Activated T-cell treated with anti-CD3 and anti-CD28 coated beads, Interleukin-2, amount 50 U/mL, for 4 hours (primary cell): ENCODE measurements at regions not wholly inside any gene's neighbourhood (a gene's known extent, or its start where the extent isn't known, plus 50 kb on each side); places are given as distances from the start of the nearest gene placed in this dataset.
A peak's percentile ranks its signal among the peaks of the same experiment; 100 is the strongest.

Experiments
- ATAC-seq, 2 donors: fragments of 200-7000 bp; cut with Tn5 transposase; one replicate each; pipeline ENCODE4 v1.10.0; 2021
- DNase-seq: peaks from one replicate; pipeline ENCODE4 v3.0.0-alpha.2; 2020
- H3K27me3 Mint-ChIP-seq: one replicate; pipeline ENCODE4 v1.8.0; 2021; ENCODE audit warnings: low read depth, mixed read lengths
- H3K36me3 Mint-ChIP-seq: one replicate; pipeline ENCODE4 v1.8.0; 2022; ENCODE audit warnings: mixed read lengths; ENCODE audit not compliant: insufficient read depth
- H3K4me1 Mint-ChIP-seq: one replicate; pipeline ENCODE4 v1.8.0; 2021; ENCODE audit warnings: low read depth, mixed read lengths
- H3K4me3 Mint-ChIP-seq: one replicate; pipeline ENCODE4 v1.8.0; 2021; ENCODE audit warnings: mild to moderate bottlenecking, moderate library complexity, mixed read lengths
- H3K9me3 Mint-ChIP-seq: one replicate; pipeline ENCODE4 v1.8.0; 2021; ENCODE audit warnings: mixed read lengths

GRCh38 chr15:31484986-31485385 lies 158.4 kb downstream of the KLF13 start:
- ATAC-seq (no peak), DNase-seq (no peak)
- Mint-ChIP-seq H3K4me3 (peak overlapping the region; percentile 80), H3K4me1 (peaks cover 61% of the 10 kb centered on the region), H3K36me3 (no peaks in the 10 kb centered on the region), H3K9me3 (no peaks in the 10 kb centered on the region), H3K27me3 (peaks cover 5% of the 10 kb centered on the region)

GRCh38 chr15:31485431-31485830 lies 158.8 kb downstream of the KLF13 start:
- Mint-ChIP-seq H3K27me3 (peaks cover 5% of the 10 kb centered on the region), H3K9me3 (no peaks in the 10 kb centered on the region), H3K4me3 (peak overlapping the region; percentile 33), H3K36me3 (no peaks in the 10 kb centered on the region), H3K4me1 (peaks cover 61% of the 10 kb centered on the region)
- ATAC-seq (no peak), DNase-seq (no peak)

- no peak overlapping the region for H3K4me3 Mint-ChIP-seq
Observed at GRCh38 chr15:31485911-31486461, 159.4 kb downstream of the KLF13 start.

GRCh38 chr15:31486506-31486905 lies 159.9 kb downstream of the KLF13 start:
- ATAC-seq = no peak
- no peak overlapping the region for H3K4me3 Mint-ChIP-seq
- H3K9me3 Mint-ChIP-seq = peaks cover 8% of the 10 kb centered on the region
- H3K27me3 Mint-ChIP-seq = peaks cover 5% of the 10 kb centered on the region
- no peaks in the 10 kb centered on the region for H3K36me3 Mint-ChIP-seq
- peaks cover 53% of the 10 kb centered on the region for H3K4me1 Mint-ChIP-seq
- no peak for DNase-seq

More at GRCh38 chr15:31485911-31486461, 159.4 kb downstream of the KLF13 start:
- peaks cover 56% of the 10 kb centered on the region for H3K4me1 Mint-ChIP-seq
- no peaks in the 10 kb centered on the region for H3K36me3 Mint-ChIP-seq
- ATAC-seq (no peak), DNase-seq (no peak)
- peaks cover 3% of the 10 kb centered on the region for H3K9me3 Mint-ChIP-seq
- peaks cover 5% of the 10 kb centered on the region for H3K27me3 Mint-ChIP-seq

GRCh38 chr15:31486906-31487695 lies 160.5 kb downstream of the KLF13 start:
- no peak for ATAC-seq
- Mint-ChIP-seq H3K4me3 (no peak overlapping the region), H3K9me3 (peaks cover 12% of the 10 kb centered on the region)

GRCh38 chr15:31487811-31488436 lies 161.3 kb downstream of the KLF13 start:
- no peaks in the 10 kb centered on the region for H3K36me3 Mint-ChIP-seq
- no peak for ATAC-seq
- peaks cover 3% of the 10 kb centered on the region for H3K27me3 Mint-ChIP-seq
- no peak overlapping the region for H3K4me3 Mint-ChIP-seq
- peaks cover 41% of the 10 kb centered on the region for H3K4me1 Mint-ChIP-seq
- DNase-seq = no peak
- peaks cover 12% of the 10 kb centered on the region for H3K9me3 Mint-ChIP-seq

More at GRCh38 chr15:31486906-31487695, 160.5 kb downstream of the KLF13 start:
- Mint-ChIP-seq H3K36me3 (no peaks in the 10 kb centered on the region), H3K4me1 (peaks cover 48% of the 10 kb centered on the region), H3K27me3 (peaks cover 5% of the 10 kb centered on the region)
- DNase-seq = no peak

GRCh38 chr15:31488437-31489204 lies 162.0 kb downstream of the KLF13 start:
- peak; percentile 14 to 22 for ATAC-seq
- Mint-ChIP-seq H3K36me3 (no peaks in the 10 kb centered on the region), H3K4me3 (no peak overlapping the region), H3K4me1 (peaks cover 40% of the 10 kb centered on the region), H3K27me3 (peaks cover 2% of the 10 kb centered on the region), H3K9me3 (peaks cover 19% of the 10 kb centered on the region)
- peak; percentile 23 for DNase-seq

- H3K4me1 Mint-ChIP-seq = peaks cover 39% of the 10 kb centered on the region
- no peak overlapping the region for H3K4me3 Mint-ChIP-seq
- ATAC-seq (no peak), DNase-seq (no peak)
- H3K27me3 Mint-ChIP-seq = peaks cover 2% of the 10 kb centered on the region
- H3K36me3 Mint-ChIP-seq = no peaks in the 10 kb centered on the region
- H3K9me3 Mint-ChIP-seq = peaks cover 22% of the 10 kb centered on the region
Observed at GRCh38 chr15:31489281-31489680, 162.6 kb downstream of the KLF13 start.

GRCh38 chr15:31489801-31490646 lies 163.4 kb downstream of the KLF13 start:
- ATAC-seq (peak in 1 of 2 donors; percentile 39), DNase-seq (peak; percentile 36)
- Mint-ChIP-seq H3K36me3 (no peaks in the 10 kb centered on the region), H3K9me3 (peaks cover 22% of the 10 kb centered on the region), H3K4me1 (peaks cover 31% of the 10 kb centered on the region), H3K4me3 (no peak overlapping the region), H3K27me3 (no peaks in the 10 kb centered on the region)

GRCh38 chr15:31494786-31495185 lies 168.2 kb downstream of the KLF13 start:
- Mint-ChIP-seq H3K9me3 (peaks cover 22% of the 10 kb centered on the region), H3K27me3 (peaks cover 3% of the 10 kb centered on the region), H3K4me3 (no peak overlapping the region), H3K36me3 (no peaks in the 10 kb centered on the region), H3K4me1 (peaks cover 7% of the 10 kb centered on the region)
- ATAC-seq (no peak), DNase-seq (no peak)

GRCh38 chr15:31495281-31495680 lies 168.6 kb downstream of the KLF13 start:
- Mint-ChIP-seq H3K4me1 (peaks cover 2% of the 10 kb centered on the region), H3K27me3 (peaks cover 3% of the 10 kb centered on the region), H3K9me3 (peaks cover 22% of the 10 kb centered on the region), H3K4me3 (no peak overlapping the region), H3K36me3 (no peaks in the 10 kb centered on the region)
- DNase-seq = no peak
- ATAC-seq = no peak

GRCh38 chr15:31497838-31498237 lies 171.2 kb downstream of the KLF13 start:
- no peaks in the 10 kb centered on the region for H3K4me1 Mint-ChIP-seq
- H3K36me3 Mint-ChIP-seq = no peaks in the 10 kb centered on the region
- peaks cover 3% of the 10 kb centered on the region for H3K27me3 Mint-ChIP-seq
- no peak overlapping the region for H3K4me3 Mint-ChIP-seq
- ATAC-seq (no peak), DNase-seq (no peak)
- peaks cover 10% of the 10 kb centered on the region for H3K9me3 Mint-ChIP-seq

GRCh38 chr15:31498329-31498728 lies 171.7 kb downstream of the KLF13 start:
- ATAC-seq (no peak), DNase-seq (no peak)
- Mint-ChIP-seq H3K27me3 (peaks cover 3% of the 10 kb centered on the region), H3K4me1 (no peaks in the 10 kb centered on the region), H3K4me3 (no peak overlapping the region), H3K36me3 (no peaks in the 10 kb centered on the region), H3K9me3 (peaks cover 6% of the 10 kb centered on the region)
